GM13976 (cell line): ENCODE measurements at regions not wholly inside any gene's neighbourhood (a gene's known extent, or its start where the extent isn't known, plus 50 kb on each side); places are given as distances from the start of the nearest gene placed in this dataset.
"Not testable (repeated sequence)": the region's sequence is repeated elsewhere in the genome, so short reads cannot be mapped to it uniquely, and the experiment has no call there.

ENCODE experiments used
- DNase-seq: peaks from one replicate; pipeline ENCODE4 v3.0.0; 2012; ENCODE audit warnings: low spot score
- in situ Hi-C: fragments of 300-500 bp; cut with MboI; formaldehyde crosslinking; loops from one replicate; pipeline ENCODE4 v1.12.0; 2022; ENCODE audit warnings: low sequenced_read_pairs, mixed read lengths, inconsistent platforms; ENCODE audit not compliant: unreplicated experiment
- TF ChIP-seq, protein P1 (sequence below): IDR thresholded peaks from 2 replicates; pipeline ENCODE4 v1.5.1; 2012; ENCODE audit warnings: borderline replicate concordance, mild to moderate bottlenecking; ENCODE audit not compliant: insufficient read depth; ENCODE audit errors: extremely low read depth, missing control alignments, control extremely low read depth

GRCh38 chr17:27009087-27009486, 284.8 kb upstream of the WSB1 start:
- TF ChIP-seq, protein P1, sequence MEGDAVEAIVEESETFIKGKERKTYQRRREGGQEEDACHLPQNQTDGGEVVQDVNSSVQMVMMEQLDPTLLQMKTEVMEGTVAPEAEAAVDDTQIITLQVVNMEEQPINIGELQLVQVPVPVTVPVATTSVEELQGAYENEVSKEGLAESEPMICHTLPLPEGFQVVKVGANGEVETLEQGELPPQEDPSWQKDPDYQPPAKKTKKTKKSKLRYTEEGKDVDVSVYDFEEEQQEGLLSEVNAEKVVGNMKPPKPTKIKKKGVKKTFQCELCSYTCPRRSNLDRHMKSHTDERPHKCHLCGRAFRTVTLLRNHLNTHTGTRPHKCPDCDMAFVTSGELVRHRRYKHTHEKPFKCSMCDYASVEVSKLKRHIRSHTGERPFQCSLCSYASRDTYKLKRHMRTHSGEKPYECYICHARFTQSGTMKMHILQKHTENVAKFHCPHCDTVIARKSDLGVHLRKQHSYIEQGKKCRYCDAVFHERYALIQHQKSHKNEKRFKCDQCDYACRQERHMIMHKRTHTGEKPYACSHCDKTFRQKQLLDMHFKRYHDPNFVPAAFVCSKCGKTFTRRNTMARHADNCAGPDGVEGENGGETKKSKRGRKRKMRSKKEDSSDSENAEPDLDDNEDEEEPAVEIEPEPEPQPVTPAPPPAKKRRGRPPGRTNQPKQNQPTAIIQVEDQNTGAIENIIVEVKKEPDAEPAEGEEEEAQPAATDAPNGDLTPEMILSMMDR, result no peak
- in situ Hi-C loops, result no loop called here
- DNase-seq, result no peak

GRCh38 chr17:27010138-27010537, 283.8 kb upstream of the WSB1 start:
- in situ Hi-C loops, DNase-seq: not testable (repeated sequence)

DNA sequence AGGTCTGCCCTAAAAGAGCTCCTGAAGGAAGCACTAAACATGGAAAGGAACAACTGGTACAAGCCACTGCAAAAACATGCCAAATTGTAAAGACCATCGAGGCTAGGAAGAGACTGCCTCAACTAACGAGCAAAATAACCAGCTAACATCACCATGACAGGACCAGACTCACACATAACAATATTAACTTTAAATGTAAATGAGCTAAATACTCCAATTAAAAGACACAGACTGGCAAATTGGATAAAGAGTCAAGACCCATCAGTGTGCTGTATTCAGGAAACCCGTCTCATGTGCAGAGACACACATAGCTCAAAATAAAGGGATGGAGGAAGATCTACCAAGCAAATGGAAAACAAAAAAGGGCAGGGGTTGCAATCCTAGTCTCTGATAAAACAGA, 263.4 kb upstream of the WSB1 start:
- in situ Hi-C loops, DNase-seq: not testable (repeated sequence)

GRCh38 chr17:27038676-27039075, 255.2 kb upstream of the WSB1 start:
- TF ChIP-seq, protein P1, result no peak
- in situ Hi-C loops, result no loop called here
- DNase-seq, result no peak

DNA sequence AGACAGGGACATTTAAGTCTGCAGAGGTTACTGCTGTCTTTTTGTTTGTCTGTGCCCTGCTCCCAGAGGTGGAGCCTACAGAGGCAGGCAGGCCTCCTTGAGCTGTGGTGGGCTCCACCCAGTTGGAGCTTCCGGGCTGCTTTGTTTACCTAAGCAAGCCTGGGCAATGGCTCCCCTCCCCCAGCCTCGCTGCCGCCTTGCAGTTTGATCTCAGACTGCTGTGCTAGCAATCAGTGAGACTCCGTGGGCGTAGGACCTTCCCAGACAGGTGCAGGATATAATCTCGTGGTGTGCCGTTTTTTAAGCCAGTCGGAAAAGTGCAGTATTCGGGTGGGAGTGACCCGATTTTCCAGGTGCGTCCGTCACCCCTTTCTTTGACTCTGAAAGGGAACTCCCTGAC, 248.9 kb upstream of the WSB1 start:
- DNase-seq, in situ Hi-C loops: not testable (repeated sequence)

GRCh38 chr17:27049104-27049784, 244.7 kb upstream of the WSB1 start:
- in situ Hi-C loops, result no loop called here
- DNase-seq, result no peak
- TF ChIP-seq, protein P1, result no peak

DNA sequence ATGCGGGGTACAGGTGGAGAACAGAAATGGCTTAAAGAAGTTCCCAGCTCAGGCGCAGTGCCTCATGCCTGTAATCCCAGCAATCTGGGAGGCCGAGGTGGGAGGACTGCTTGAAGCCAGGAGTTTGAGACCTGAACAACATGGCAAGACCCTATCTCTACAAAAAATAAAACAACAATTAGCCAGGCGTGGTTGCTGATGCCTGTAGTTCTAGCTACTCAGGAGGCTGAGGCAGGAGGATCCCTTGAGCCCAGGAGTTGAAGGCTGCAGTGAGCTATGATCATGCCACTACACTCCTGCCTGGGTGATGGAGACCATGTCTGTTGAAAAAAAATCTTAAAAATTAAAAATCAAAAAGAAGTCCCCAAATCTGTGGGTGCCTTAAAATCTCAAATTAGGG, 228.3 kb upstream of the WSB1 start:
- TF ChIP-seq, protein P1, result no peak
- DNase-seq, result no peak
- in situ Hi-C loops, result loop anchor here (25.0 kb wide), 3 partner anchors 272 to 522 kb away; no protein-coding TSS in a partner anchor

DNA sequence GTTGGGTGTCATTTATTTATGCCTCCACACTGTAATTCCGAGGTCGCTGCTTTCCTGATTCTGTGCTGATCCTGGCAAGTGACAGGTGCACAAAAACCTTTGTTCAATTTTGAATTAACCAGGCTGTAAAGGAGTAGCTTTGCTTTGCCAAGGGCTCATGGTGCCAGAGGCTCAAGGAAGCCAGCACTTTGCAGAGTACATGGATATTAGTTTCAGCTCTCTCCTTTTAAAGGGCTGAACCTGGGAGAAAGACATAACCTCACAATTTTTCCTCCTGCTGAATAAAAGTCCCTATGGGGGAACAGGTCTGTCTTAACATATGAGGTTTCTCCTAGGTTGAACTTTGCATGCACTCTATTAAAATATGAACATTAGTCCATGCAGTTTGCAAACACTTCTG, 227.6 kb upstream of the WSB1 start:
- in situ Hi-C loops, result loop anchor here (25.0 kb wide), 3 partner anchors 271 to 521 kb away; no protein-coding TSS in a partner anchor
- TF ChIP-seq, protein P1, result no peak
- no peak for DNase-seq
